ENCODE measurements at regions not wholly inside any gene's neighbourhood (a gene's known extent, or its start where the extent isn't known, plus 50 kb on each side); places are given as distances from the start of the nearest gene placed in this dataset.

GRCh38 chrX:56505866-56506265, 57.6 kb upstream of the UBQLN2 start:
- TF ChIP-seq YY1 (IDR thresholded peaks at IDR 0.05; ENCODE audit: insufficient read depth, insufficient read length) (no peak), ZNF274 (IDR thresholded peaks at IDR 0.05; ENCODE audit: low read depth, low read length) (no peak), SUZ12 (IDR thresholded peaks at IDR 0.05; ENCODE audit: extremely low read depth, insufficient read depth, insufficient read length) (no peak)
